ENCODE measurements at regions not wholly inside any gene's neighbourhood (a gene's known extent, or its start where the extent isn't known, plus 50 kb on each side); places are given as distances from the start of the nearest gene placed in this dataset.

DNA sequence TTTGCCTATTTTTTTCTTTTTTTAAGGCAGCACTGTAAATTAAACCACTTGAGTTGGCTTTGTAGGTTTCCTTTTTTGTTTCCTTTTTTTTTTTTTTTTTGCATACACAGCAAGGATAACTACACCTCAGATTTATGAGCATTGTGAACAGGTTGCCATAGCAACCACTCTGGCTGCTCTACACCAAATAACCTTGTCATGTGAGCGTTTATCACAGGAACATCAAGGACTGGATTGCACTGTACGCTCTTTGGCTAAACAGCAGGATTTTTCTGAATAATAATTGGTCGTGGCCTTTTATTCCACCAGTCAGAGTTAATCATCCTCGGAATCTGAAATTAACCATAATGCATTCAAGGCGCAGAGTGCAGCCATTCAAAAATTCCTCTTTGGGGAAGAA is 199.1 kb upstream of the SLC14A2 start (continued):
- TF ChIP-seq, protein P1, sequence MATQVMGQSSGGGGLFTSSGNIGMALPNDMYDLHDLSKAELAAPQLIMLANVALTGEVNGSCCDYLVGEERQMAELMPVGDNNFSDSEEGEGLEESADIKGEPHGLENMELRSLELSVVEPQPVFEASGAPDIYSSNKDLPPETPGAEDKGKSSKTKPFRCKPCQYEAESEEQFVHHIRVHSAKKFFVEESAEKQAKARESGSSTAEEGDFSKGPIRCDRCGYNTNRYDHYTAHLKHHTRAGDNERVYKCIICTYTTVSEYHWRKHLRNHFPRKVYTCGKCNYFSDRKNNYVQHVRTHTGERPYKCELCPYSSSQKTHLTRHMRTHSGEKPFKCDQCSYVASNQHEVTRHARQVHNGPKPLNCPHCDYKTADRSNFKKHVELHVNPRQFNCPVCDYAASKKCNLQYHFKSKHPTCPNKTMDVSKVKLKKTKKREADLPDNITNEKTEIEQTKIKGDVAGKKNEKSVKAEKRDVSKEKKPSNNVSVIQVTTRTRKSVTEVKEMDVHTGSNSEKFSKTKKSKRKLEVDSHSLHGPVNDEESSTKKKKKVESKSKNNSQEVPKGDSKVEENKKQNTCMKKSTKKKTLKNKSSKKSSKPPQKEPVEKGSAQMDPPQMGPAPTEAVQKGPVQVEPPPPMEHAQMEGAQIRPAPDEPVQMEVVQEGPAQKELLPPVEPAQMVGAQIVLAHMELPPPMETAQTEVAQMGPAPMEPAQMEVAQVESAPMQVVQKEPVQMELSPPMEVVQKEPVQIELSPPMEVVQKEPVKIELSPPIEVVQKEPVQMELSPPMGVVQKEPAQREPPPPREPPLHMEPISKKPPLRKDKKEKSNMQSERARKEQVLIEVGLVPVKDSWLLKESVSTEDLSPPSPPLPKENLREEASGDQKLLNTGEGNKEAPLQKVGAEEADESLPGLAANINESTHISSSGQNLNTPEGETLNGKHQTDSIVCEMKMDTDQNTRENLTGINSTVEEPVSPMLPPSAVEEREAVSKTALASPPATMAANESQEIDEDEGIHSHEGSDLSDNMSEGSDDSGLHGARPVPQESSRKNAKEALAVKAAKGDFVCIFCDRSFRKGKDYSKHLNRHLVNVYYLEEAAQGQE (IDR thresholded peaks at IDR 0.05; ENCODE audit: low read depth), result no peak
- TF ChIP-seq, protein P2, sequence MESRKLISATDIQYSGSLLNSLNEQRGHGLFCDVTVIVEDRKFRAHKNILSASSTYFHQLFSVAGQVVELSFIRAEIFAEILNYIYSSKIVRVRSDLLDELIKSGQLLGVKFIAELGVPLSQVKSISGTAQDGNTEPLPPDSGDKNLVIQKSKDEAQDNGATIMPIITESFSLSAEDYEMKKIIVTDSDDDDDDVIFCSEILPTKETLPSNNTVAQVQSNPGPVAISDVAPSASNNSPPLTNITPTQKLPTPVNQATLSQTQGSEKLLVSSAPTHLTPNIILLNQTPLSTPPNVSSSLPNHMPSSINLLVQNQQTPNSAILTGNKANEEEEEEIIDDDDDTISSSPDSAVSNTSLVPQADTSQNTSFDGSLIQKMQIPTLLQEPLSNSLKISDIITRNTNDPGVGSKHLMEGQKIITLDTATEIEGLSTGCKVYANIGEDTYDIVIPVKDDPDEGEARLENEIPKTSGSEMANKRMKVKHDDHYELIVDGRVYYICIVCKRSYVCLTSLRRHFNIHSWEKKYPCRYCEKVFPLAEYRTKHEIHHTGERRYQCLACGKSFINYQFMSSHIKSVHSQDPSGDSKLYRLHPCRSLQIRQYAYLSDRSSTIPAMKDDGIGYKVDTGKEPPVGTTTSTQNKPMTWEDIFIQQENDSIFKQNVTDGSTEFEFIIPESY (IDR thresholded peaks at IDR 0.05; ENCODE audit: extremely low read depth, insufficient replicate concordance, low read length), result no peak

DNA sequence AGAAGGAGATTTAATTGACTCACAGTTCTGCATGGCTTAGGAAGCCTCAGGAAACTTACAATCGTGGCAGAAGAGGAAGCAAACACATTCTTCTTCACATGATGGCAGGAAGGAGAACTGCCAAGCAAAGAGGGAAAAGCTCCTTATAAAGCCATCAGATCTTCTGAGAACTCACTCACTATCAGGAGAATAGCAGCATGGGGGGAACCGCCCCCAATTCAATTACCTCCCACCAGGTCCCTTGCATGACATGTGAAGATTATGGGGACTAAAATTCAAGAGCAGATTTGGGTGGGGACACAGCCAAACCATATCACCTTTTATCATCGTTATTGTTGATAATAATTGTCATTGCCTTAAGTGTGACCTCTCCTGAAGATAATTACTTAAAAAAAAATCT is 197.9 kb upstream of the SLC14A2 start:
- Histone ChIP-seq H3K27ac (ENCODE audit: low read depth, low read length) (no peak overlapping the region), H3K9ac (ENCODE audit: low read length) (no peak overlapping the region), H3K9me2 (ENCODE audit: insufficient read depth) (no peaks in the 10 kb centered on the region), H3K4me1 (ENCODE audit: control insufficient read depth in 1 of 2, insufficient read depth in 2 of 2, low read length in 2 of 2) (no peaks in the 10 kb centered on the region), H2AFZ (ENCODE audit: low read depth, low read length, poor library complexity, severe bottlenecking) (no peak overlapping the region), H3K79me2 (ENCODE audit: insufficient read depth, low read length) (no peaks in the 10 kb centered on the region), H3K36me3 (ENCODE audit: control insufficient read depth in 1 of 2, insufficient read depth in 2 of 2, low read length in 2 of 2) (no peaks in the 10 kb centered on the region), H3K4me3 (replicated peaks in 1 of 2; ENCODE audit: low read depth in 1 of 2, low read length in 2 of 2) (no peak overlapping the region), H3K9me3 (ENCODE audit: control insufficient read depth in 1 of 2, insufficient read depth in 1 of 2, low read depth in 1 of 2, low read length in 2 of 2) (no peaks in the 10 kb centered on the region), H4K20me1 (ENCODE audit: insufficient read depth) (no peaks in the 10 kb centered on the region), H3K27me3 (ENCODE audit: insufficient read depth, low read length) (no peaks in the 10 kb centered on the region), H3K4me2 (ENCODE audit: low read length) (no peak overlapping the region)
- TF ChIP-seq, protein P1 (IDR thresholded peaks at IDR 0.05; ENCODE audit: low read depth), result no peak
- no peak for TF ChIP-seq TCF7L2 (IDR thresholded peaks at IDR 0.05; ENCODE audit: borderline replicate concordance, extremely low read depth, insufficient read depth, insufficient read length)
- intact Hi-C loops (cut with micrococcal nuclease), result no loop called here
- ChIA-PET POLR2A (no interaction called here), CTCF (no interaction called here), RAD21 (ENCODE audit: low non-redundant PET in 1 of 2, low total read pairs in 2 of 2, uncharacterized antibody in 2 of 2, unreplicated experiment in 2 of 2) (no interaction called here)
- ATAC-seq, result no peak
- DNase-seq (ENCODE audit: low read depth, low spot score), result no peak
- BruUV-seq (replicated peaks), result no TSS peak
